ENCODE measurements at regions not wholly inside any gene's neighbourhood (a gene's known extent, or its start where the extent isn't known, plus 50 kb on each side); places are given as distances from the start of the nearest gene placed in this dataset.

- no peak for TF ChIP-seq POLR2AphosphoS5 (IDR thresholded peaks at IDR 0.05; ENCODE audit: insufficient read depth, low read depth, low read length)
- no peak for TF ChIP-seq CTCF (IDR thresholded peaks at IDR 0.05; ENCODE audit: extremely low read depth in 1 of 2, insufficient read depth in 1 of 2, low read depth in 1 of 2, low read length in 2 of 2)
Measured at GRCh38 chr3:178350763-178351162, 185.5 kb upstream of the KCNMB2 start.
